NK-92 (cell line): ENCODE measurements at regions not wholly inside any gene's neighbourhood (a gene's known extent, or its start where the extent isn't known, plus 50 kb on each side); places are given as distances from the start of the nearest gene placed in this dataset.

Experiments used
- DNase-seq: peaks from one replicate; lab custom pipeline; 2025; ENCODE audit not compliant: unreplicated experiment; lab: John Stamatoyannopoulos, UW

DNA sequence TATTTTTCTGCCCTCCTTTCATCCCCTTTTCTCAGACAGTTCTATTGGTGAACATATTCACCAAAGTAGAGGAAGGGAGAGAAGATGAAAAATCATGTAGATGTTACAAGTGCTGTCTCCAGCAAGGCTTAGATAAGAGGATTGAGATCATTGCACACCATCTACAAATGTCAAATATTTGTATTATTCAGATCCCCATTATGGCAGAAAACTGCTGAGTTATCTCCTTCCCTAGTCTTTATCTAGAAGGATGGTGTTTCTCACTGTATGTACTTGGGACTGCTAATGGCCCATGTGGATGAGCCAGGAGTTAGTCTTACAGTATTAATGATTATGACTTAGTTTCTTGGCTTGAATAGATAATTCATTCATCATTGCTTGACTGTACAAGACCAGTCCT lies 147.2 kb upstream of the EEPD1 start:
- no peak for DNase-seq

- DNase-seq, result no peak
Measured at GRCh38 chr7:36006636-36007229, 146.3 kb upstream of the EEPD1 start.

DNA sequence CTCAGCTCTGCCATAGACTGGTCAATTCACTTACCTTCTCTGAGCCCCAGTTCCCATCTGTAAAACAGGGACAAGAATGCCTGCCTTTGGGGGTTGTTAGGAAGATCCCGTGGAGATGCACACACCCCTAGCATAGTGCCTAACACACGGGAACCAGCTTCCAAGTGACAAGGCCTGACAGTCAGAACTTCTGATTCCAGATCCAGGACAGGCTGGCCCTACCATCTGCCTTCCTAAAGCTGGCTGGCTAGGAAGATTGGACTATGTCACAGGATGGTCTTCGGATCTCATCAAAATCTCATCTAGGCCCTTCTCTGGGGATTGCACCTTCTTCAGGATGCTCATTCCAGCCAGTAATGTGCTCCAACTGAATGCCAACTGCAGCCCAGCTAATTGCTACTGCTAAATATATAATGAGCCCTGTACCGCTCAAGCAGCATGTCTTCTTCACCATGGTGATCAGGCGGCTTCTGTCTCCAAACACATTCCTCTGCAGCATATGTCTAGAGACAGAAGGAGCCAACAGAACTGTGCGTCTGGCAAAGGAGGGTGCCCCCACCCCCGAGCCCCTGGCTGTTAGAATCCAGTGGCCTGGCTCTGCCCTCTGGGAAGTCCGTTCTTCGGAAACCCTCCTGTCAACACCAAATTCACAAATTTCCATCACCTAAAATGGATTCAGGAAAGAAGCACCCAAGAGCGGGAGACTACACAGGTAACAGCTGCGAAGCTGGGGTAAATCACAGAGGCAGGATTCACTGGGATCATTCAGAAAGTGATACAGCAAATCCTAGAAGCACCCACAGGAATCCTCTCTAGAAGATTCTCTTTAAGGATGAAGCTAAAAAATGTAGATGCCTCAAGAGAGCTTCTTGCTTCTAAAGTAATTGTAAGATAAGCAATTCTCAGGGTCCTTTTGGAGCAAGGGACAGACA lies 142.1 kb upstream of the EEPD1 start:
- no peak for DNase-seq

- no peak for DNase-seq
Measured at GRCh38 chr7:36011588-36011965, 141.5 kb upstream of the EEPD1 start.

DNA sequence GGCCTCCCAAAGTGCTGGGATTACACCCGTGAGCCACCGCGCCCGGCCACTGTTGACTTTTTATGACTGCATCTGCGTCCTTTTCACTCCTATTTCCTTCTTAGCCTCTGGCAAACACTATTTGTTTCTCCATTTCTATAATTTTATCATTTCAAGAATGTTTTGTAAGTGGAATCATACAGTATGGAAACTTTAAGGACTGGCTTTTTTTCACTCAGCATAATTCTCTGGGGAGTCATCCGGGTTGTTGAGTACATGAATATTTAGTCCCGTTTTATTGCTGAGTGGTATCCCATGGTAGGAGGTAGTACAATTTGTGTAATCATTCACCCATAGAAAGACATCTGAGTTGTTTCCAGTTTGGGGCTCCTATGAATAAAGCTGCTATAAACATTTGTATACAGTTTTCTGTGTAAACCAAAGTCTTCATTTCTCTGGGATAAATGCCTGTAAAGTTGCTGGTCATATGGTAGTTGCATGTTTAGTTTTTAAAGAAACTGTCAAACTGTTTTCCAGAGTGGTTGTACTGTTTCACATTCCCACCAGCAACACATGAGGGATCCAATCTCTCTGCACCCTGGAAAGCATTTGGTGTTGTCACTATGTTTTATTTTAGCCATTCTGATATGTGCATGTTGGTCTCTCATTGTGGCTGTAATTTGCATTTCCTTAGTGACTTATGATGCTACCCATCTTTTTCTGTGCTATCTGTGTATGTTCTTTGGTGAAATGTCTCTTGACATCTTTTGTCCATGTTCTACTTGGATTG lies 139.6 kb upstream of the EEPD1 start:
- DNase-seq, result no peak

GRCh38 chr7:36014961-36015360 lies 138.1 kb upstream of the EEPD1 start:
- DNase-seq, result no peak

DNA sequence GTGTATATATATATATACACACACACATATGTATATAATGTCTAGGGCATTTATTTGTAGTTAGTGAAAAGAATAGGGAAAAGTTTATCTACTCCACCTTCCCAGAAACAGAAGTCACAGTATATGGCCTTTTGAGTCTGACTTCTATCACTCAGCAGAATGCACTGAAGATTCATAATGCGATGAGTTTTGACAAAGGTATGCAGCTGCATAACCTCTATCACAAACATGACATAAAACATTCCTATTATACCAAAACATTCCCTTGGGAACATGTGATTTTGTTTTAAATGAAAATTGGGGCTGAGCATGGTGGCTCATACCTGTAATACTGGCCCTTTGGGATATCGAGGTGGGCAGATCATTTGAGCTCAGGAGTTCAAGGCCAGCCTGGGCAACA lies 137.3 kb upstream of the EEPD1 start:
- no peak for DNase-seq

GRCh38 chr7:36016648-36017047 lies 136.4 kb upstream of the EEPD1 start:
- no peak for DNase-seq

GRCh38 chr7:36017111-36017510 lies 135.9 kb upstream of the EEPD1 start:
- no peak for DNase-seq

DNA sequence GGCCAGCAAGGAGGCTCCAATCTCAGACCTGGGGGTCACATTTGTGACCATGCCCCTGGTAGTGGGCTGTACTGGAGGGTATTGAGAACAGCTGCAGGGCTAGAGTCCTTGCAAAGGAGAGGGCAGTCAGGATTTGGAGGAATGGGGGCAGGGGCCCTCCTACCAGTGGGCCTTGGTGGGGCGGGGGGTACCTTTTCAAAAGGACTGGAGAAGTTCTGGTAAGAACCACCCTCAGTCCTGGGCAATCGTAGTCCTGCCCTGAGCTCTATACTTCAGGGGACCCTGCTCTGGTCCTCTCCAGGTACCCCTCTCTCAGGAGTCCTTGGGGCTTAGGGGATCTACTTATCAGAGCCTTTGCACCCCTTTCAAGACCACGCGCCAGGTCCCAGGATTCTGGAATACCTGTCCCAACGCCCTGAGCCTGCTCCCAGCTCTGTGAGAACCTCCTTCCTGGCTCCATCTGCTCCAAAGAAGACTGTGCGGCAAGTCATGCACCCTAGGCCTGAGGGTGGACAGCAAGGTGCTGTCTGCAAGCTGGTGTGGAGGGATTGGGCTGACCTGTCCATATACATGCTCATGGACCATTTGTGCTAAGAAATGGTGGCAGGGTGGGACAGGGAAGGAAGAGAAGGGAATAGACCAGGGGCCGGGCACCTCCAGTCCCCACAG lies 134.1 kb upstream of the EEPD1 start:
- no peak for DNase-seq

DNA sequence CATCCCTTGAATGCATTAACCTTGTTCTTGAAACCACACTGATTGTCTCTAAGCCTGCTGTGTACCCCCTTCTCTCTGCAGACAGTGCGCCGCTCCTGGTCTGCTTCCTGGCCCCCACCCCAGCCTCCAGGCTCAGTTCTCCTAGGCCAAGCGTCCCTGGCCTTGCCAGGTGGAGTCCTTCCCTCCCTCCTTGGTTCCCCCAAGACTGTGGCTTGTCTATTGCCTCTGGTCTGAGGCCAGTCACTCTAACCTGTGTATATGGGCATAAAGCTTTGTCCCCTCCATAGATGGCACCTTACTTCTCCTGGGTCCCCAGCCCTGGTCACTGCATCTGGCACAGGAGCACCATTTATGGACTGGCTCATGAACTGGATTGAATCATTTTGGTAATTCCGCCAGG lies 133.5 kb upstream of the EEPD1 start:
- no peak for DNase-seq

DNA sequence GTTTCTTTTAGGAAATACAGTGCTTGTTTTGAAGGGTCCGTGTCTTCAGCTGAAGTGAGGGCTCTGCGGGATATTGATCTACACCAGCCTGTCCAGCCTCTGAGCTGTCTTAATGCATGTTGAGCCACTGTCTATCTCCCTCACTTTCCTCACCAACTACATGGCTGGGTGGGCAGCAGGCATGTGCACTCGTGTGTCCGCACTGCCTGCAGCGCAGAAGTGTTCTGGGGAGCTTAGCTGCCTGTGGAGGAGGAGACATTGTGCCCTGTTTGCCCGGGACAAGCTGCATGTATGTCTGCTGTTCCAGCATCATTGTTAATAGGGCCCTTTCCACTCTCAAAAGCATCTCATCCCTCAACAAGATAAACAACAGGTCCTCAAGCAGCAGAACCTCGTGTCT lies 133.1 kb upstream of the EEPD1 start:
- no peak for DNase-seq

- no peak for DNase-seq
Measured at GRCh38 chr7:36021367-36021766, 131.7 kb upstream of the EEPD1 start.

GRCh38 chr7:36021917-36022550 lies 131.0 kb upstream of the EEPD1 start:
- DNase-seq, result no peak

DNA sequence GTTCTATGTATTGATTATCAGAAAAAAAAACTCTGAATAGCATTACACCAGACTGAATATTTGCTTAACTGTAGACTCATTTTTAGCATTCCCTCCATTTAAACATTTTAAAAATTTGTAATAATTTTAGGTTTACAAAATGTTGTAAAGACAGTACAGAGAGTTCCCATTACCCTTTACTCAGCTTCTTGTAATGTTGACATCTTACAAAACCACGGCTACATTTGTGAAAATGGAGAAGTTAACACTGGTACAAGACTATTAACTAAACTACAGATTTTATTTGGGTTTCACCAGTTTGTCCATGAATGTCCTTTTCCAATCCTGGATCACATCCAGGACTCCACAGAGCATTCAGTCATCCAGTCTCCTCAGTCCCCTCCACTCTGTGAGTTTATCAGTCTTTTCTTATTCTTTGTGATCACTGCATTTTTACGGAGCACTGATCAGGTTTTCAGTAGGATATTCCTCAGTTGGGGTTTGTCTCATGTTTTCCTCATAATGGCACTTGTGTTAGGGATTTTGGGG lies 130.0 kb upstream of the EEPD1 start:
- no peak for DNase-seq

DNA sequence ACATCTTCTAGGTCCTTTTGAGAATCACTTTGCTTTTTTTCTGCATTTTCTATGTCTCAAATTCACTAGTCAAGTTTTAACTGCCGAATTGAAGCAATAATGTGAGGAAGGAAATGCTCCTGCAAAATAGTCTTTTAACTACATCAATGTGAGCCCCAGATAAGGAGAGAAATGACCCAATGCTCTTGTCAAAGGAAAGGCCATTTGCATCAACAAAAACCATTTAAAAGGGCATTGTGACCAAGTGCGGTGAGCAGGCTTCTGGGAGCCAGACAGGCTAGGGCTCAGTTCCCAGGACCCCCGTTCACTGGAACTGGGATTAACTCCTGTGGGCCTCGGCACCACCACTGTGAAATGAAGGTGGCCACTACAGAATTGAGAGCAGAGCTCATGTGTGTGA lies 127.9 kb upstream of the EEPD1 start:
- no peak for DNase-seq

- no peak for DNase-seq
Measured at GRCh38 chr7:36029311-36029710, 123.7 kb upstream of the EEPD1 start.

- no peak for DNase-seq
Measured at GRCh38 chr7:36029853-36030515, 123.1 kb upstream of the EEPD1 start.

DNA sequence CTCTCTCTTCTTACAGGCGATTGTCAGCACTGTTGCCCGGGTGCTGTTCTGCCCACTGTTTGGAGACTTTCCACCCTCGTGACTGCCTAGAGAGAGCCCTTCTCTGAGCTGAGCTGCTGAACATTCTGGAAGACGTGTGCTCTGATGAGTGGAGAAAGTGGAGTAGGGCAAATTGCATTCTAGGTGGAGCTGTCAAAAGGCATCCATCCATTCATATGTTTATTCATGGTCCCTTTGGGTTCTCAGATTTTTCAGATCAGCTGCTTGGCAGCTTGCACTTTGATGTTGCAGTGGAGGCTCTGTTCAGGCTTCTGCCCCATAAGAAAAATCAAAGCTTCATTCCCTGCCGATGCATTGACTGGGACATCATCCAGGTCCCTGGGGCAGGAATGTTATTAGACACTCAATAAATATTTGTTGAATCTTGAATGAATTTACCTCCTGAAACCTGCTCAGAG lies 120.7 kb upstream of the EEPD1 start:
- DNase-seq, result no peak

- no peak for DNase-seq
Measured at GRCh38 chr7:36034020-36034419, 119.0 kb upstream of the EEPD1 start.
